ENCODE measurements at regions not wholly inside any gene's neighbourhood (a gene's known extent, or its start where the extent isn't known, plus 50 kb on each side); places are given as distances from the start of the nearest gene placed in this dataset.
"Not testable (repeated sequence)": the region's sequence is repeated elsewhere in the genome, so short reads cannot be mapped to it uniquely, and the experiment has no call there.

DNA sequence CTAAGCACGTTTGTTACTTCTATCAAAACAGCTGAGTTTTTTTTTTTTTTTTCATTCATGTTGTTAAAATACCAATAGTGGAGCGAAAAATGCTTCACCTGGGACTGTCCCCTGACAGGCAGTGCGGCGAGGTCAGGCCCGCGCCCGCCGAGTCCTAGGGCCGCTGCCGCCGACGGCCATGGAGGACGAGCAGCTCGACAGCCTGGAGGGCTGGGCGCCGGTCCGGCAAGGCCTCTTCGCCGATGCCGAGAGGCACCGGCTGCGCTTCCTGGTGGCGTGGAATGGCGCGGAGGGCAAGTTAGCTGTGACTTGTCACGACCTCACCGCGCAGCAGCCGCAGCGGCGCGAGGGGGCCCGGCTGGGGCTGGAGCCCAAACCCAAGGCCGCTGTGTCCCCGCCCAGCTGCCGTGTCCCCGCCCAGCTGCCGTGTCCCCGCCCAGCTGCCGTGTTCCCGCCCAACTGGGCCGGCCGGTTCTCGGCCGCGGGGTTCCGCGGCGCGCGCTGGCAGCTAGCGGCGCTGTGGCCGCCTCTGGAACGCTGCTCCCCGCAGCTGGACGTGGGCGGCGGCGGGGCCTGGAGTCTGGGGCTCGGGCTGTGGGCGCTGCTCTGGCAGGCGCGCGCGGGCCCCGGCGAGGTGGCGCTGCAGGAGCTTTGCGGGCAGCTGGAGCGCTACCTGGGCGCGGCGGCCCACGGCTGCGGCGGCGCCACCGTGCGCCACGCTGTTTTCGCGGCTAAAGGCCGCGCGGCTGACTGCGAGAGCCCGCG, 56.7 kb upstream of the GOLGA8R start:
- DNase-seq: peak; percentile 21

DNA sequence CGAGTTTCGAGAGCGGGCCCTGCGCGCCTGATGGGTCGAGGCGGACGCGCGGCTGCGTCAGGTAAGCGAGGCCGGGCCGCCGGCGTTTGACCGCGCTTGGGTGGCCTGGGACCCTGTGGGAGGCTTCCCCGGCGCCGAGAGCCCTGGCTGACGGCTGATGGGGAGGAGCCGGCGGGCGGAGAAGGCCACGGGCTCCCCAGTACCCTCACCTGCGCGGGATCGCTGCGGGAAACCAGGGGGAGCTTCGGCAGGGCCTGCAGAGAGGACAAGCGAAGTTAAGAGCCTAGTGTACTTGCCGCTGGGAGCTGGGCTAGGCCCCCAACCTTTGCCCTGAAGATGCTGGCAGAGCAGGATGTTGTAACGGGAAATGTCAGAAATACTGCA, 57.3 kb upstream of the GOLGA8R start:
- not testable (repeated sequence) for DNase-seq

DNA sequence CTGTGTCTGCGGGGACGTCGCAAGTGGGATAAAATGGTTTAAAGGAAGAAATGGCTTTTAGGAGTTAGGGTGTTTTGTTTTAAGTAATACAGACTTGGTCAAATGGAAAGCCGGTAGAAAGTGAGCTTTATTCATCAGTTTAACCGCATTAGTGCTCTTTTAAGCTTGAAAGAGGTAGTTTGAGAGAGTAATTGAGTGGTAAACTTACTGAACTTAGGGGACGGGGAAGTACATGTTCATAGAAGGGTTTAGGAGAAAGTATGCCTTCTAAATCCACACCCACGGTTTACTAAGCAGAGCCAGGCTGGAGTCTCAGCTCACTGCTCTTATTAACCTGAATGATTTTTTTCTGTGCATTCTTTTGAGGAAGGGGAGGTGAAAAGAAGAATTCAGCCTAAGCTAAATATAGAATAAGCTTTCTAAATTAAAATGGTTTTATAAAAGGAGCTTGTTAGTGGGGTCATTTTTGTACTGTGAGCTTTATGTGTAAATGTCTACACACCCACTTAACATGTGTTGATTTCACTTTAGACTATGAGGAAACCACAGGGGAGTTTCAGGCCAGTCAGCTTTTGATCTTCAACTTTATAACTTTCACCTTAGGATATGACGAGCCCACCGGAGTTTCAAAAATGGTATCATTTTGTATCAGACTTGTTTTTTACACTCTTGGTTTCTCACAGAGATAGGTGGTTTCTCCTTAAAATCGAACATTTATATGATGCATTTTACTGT, 57.9 kb upstream of the GOLGA8R start:
- DNase-seq: not testable (repeated sequence)

DNA sequence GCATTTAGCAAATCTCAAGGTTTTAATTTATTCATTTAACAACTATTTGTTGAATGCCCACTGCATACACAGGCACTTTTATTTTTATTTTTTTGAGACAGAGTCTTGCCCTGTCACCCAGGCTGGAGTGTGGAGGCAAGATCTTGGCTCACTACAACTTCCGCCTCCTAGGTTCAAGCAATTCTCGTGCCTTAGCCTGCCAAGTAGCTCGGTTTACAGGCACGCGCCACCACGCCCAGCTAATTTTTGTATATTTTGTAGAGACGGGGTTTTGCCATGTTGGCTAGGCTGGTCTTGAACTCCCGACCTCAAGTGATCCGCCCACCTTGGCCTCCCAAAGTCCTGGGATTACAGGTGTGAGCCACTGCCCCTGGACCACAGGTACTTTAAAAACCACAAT, 67.0 kb upstream of the GOLGA8Q start:
- DNase-seq: not testable (repeated sequence)

DNA sequence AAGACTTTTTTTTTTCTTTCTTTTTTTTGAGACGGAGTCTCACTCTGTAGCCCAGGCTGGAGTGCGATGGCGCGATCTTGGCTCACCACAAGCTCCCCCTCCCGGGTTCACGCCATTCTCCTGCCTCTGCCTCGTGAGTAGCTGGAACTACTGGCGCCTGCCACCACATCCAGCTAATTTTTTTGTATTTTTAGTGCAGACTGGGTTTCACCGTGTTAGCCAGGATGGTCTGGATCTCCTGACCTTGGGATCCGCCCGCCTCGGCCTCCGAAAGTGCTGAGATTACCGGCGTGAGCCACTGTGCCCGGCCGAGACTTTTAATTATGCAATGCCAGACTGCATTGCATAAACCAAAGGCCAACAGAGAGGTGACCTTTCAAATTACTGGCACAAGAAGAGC, 62.6 kb upstream of the GOLGA8Q start:
- not testable (repeated sequence) for DNase-seq

DNA sequence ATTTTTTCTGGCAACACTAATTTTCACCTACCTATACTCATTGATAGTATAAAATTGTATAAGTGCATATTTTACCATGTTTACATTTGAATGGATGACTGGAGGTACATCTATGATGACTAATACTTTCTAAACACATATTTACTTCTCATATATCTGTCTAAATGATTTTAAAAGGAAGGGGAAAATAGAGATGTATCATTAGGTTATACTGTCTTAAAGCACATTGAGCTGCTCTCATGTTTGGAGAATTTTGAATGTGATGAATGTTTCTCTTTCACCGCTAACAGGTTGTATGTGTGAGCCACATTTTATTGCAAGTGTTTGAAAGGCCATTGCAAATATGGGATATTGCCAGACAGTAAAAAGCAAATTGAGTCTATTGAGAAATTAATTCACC, 61.5 kb upstream of the GOLGA8Q start:
- DNase-seq: not testable (repeated sequence)

DNA sequence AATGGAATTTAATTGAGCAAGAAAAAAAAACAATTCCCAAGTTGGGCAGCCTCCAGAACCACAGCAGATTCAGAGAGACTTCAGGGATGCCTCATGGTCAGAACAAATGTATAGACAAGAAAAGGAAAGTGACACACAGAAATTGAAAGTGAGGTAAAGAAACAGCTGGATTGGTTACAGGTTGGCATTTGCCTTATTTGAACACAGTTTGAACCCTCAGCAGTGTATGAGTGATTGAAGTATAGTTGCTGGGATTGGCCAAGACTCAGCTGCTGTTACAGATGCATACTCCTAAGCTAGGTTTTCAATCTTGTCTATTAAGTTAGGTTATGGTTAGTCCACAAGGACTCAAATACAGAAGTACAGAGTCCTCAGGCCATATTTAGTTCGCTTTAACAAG, 57.9 kb upstream of the GOLGA8Q start:
- DNase-seq: not testable (repeated sequence)

DNA sequence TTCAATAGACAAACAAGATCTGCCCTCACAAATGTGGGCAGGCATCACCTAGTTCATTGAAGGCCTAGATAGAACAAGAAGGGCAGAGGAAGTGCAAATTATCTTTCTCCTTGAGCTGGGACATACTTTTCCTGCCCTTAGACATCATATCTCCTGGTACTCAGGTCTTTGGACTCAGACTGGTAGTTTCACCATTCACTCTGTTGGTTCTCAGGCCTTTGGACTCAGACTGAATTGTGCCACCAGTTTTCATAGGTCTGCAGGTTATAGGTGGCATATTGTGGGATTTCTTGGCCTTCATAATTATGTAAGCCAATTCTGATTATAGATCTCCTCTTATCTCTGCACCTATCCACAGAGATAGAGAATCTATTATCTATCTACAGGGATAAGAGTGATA, 54.6 kb upstream of the GOLGA8Q start:
- DNase-seq: not testable (repeated sequence)

DNA sequence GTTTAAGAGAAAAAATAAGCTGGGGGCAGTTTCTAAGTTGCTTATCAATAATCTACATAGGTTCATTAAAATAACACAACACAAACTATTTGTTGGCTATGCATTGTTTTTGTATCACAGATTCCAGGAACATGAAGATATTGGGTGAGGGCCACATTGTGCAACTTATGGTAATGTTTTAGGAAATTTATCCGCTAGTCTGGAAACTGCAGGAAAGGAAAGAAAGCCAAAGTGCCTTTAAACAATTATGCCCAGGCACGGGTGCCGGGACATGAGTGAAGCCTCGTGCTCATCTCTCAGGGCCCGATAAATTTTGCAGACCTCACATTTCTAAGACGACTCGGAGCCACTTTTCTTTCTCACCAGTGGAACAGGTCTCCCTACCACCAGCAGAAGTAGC, 52.6 kb upstream of the GOLGA8Q start:
- not testable (repeated sequence) for DNase-seq

DNA sequence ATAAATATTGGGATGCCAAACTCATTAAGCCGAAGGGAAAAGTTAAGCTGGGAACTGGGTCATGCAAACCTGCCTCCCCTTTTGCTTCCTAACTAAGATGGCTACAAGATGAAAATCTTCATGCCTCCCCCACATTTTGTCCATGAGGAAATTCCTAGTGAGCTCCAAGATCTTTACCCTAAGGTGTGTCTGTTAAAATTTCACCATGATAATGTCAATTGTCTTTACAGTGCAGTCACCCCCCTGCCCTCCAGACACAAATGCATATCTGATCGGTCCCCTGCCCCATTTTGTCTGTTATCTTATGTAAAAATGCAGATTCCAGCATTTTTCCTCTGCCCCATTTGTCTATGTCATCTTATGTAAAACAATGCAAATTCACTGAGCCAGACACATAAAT, 51.3 kb upstream of the GOLGA8Q start:
- DNase-seq: not testable (repeated sequence)

Measured in effector CD4-positive, alpha-beta T cell (primary cell).